Testis (tissue), 2 donors: ENCODE measurements at regions not wholly inside any gene's neighbourhood (a gene's known extent, or its start where the extent isn't known, plus 50 kb on each side); places are given as distances from the start of the nearest gene placed in this dataset.

Experiments
- POLR2A ChIP-seq: fragments of 450-650 bp; IDR thresholded peaks from one replicate; pipeline ENCODE4 v1.6.1; 2017; ENCODE audit warnings: antibody characterized with exemption, mild to moderate bottlenecking, moderate library complexity
- TF ChIP-seq, protein P1 (sequence below), 3 experiments: fragments of 450-650 bp in 2 of 3; fragments of 200-600 bp in 1 of 3; sonication (generic) in 1 of 3; IDR thresholded peaks; one replicate each; pipeline ENCODE4 v1.5.1; 2016 to 2019; ENCODE audit warnings: antibody characterized with exemption in 3 of 3, mild to moderate bottlenecking in 2 of 3, moderate library complexity in 1 of 3

DNA sequence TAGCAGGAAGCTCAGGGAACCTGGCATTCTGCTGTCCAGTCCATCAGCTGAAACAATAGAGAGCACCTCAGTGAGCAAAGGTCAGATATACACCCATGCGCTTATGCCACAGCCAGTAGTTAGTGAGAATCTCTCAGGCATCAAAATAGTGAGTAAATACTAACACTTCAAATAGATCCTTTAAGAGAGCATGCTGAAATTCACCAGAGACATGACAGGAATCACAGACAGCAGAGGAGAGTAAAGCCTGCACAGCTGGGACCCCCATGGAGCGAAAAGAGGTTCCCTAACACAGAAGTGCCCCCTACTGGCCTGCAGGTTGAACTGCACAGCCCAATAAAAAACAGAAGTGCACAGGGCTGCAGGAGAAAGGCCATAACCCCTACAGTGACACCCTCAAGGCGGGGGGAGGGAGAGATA, 57.6 kb upstream of the ANTXRL start:
- TF ChIP-seq, protein P1, sequence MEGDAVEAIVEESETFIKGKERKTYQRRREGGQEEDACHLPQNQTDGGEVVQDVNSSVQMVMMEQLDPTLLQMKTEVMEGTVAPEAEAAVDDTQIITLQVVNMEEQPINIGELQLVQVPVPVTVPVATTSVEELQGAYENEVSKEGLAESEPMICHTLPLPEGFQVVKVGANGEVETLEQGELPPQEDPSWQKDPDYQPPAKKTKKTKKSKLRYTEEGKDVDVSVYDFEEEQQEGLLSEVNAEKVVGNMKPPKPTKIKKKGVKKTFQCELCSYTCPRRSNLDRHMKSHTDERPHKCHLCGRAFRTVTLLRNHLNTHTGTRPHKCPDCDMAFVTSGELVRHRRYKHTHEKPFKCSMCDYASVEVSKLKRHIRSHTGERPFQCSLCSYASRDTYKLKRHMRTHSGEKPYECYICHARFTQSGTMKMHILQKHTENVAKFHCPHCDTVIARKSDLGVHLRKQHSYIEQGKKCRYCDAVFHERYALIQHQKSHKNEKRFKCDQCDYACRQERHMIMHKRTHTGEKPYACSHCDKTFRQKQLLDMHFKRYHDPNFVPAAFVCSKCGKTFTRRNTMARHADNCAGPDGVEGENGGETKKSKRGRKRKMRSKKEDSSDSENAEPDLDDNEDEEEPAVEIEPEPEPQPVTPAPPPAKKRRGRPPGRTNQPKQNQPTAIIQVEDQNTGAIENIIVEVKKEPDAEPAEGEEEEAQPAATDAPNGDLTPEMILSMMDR (IDR thresholded peaks at IDR 0.05), result peak; percentile 36 to 74 (median 41)
- no peak for TF ChIP-seq POLR2A
